Iris pigment epithelial cell (primary cell): ENCODE measurements at regions not wholly inside any gene's neighbourhood (a gene's known extent, or its start where the extent isn't known, plus 50 kb on each side); places are given as distances from the start of the nearest gene placed in this dataset.

Experiments
- DNase-seq: peaks from one replicate; pipeline ENCODE4 v3.0.0-alpha.2; 2011; ENCODE audit warnings: low read depth

DNA sequence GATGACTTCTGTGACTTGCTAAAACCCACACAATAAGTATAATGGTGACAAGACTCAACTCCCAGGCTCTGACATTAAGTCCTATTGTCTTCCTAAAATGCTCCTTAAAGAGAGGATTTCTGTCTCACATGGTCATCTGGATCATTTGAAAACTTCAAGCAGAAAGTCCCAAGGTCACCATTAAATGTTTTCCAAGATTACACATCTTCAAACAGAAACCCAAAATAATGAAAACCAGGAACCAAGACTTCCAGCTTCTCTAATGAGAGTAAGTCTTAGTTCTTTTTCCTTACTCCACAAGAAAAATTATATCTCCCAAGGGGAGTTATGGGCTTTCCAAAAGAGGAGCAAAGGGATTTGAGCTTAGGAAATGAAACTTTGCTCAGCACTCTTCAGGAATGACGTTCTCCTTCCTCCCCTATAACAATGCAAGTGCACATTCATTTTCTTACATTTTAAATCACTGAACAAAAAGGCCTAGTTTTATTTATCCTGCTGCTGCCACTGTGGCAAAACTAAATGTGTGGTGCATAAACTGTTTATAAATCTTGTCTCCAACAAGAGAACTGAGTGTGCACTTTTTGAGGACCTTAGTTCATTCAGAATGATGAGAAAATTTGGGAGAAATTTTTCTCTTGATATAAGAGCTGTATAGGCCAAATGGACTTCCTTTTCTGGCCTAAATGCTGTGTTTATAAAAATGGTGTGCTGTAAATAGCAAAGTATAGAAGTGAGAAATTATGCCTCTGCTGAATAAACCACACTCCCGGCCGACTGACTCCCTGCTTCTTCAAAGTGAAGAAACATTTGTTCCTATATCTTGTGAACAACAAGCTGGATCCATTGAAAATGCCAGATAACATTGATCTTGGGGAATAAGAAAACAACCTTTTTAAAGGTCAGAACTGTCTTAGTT is 148.4 kb upstream of the PLEKHG7 start:
- DNase-seq, result no peak

DNA sequence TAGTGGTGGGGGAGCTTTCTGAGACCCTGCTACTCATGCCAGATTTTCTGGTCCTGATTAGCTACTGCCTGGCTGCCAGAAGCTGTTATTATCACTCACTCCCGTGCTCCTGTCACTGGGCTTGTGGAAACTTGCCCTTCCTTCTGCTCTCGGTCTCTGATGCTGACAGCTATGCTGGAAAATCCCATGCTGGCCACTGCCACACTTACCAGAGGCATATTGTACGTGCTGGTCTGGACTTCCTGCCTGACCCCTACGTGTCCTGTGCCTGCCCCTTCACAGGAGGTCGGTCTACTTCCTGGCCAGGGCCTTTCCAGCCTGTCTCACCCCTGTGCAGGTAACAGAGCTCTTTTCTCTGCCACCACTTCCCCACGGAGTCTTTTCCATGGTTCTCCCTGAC is 149.4 kb upstream of the PLEKHG7 start:
- no peak for DNase-seq

DNA sequence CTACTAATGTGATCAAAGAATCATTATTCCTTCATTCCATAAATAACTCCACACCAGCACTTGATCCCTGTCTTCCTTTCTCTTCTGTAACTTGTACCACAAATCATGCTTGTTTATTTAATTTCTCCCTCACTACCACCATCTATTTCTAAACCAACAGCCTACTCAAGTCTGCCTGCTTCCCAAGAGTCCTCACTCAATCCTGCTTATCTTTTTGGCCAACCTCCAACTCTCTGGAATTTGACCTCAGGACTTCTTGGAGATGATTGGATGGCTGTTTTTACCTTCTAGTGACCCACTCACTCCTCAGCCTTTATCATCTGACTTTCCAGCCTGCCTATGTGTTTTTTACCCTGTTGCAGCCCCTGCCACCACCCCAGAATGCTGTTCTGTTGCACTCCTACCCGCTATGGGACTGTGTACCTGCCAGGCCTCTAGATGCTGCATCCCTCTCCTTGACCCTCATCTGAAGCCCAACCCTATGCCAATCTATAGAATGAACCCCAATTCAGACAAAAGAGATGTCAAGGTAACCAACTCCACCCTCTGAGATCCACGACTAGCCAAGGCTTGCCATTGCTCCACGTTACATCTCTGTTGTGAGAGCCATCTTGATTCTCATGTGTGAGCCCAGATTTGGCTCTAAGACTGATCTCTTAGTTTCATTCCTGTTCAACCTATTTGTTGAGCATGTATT is 150.2 kb upstream of the PLEKHG7 start:
- DNase-seq, result peak; percentile 59

DNA sequence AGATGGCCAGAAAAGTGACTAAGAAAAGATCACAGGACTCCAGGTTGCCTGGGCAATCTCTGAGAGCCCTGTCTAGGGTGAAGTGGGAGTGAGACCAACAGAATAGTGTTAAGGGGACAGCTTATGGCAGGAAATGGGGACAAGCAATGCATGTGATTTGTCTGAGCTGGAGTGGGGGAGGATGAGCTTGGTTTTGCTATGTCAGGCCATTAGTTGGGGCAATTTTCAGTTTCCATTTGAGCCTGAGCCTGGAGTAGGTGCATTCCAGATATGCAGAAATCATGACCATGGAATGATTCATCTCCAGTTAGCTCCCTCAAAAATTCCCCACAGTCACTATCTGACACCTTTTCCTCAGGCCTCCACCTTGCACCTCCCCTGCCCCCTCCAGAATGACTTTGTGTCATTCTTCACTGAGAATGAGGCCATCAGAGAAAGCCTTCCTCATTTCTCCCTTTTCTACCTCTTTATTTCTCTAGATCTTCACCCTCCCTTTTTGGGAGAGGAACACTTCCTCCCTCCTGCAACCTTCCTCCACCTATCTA is 150.9 kb upstream of the PLEKHG7 start:
- peak; percentile 78 for DNase-seq

DNA sequence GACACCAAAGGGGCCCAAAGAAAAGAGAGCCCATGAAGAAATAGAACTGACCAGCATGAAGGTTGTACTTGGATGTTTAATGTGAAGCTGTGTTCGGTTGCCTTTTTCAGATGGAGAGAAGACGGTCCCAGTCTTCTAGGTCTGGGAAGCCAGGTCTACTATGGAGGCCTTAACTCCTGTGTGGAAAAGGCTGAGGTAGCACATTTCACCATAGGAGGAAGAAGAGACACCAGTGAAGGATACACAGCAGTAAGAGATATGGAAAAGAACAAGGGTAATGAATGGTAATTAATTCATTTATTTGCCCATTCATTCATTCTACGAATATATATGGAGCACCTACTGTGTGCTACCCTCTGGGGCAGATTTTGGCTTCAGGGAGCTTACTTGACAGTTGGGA is 151.6 kb upstream of the PLEKHG7 start:
- no peak for DNase-seq

DNA sequence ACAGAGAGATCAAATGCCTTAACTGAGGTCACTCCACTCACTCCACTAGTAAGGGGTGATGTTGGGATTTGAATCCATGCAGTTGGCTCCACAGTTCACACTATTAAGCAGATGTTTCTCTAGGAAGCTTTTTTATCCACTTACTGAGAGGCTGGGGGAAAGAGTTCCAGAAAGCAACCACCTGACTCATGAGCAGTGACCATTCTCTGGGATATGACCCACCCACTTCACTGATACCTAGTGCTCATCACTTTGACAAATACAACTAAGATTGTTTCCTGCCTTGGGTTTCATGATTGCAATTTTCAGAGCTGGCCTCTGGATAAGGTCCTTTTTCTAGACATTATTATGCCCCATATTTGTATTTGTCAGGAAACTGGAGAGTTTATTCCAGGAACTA is 152.1 kb upstream of the PLEKHG7 start:
- no peak for DNase-seq

DNA sequence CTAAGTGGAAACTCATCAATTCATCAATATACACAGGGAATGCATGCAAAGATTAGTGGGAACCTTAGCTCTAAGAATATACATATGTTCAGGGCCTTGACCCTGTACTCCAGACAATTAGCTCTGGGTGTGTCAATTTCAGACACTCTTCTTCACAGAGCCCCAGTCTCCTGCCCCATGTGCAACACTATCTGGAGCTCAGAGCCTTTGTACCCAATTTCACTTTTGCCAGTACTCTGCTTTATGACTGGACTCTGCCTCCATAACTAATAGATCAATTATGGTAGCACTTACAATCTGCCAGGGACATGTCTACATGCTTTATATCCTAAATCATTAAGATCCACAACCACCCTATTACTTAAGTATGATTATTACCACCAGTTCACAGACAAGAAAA is 152.5 kb upstream of the PLEKHG7 start:
- no peak for DNase-seq

DNA sequence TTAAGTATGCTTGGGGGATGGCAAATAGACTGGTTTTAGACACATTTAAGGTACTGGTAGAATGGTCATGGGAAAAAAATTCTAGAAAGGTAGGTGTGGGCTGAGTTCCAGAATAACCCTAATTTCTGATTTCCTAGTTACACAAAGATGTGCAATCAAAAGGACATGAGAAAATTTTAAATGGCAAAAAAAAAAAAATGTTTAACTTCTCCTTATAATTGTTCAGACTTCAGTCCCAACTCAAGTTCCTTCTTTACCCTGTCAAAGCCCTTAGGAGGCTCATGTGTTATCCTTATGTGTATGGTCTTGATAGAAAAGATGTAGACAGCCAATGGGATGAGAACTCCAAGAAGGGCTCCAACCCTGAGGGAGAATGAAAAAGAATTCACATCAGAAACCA is 153.3 kb upstream of the PLEKHG7 start:
- no peak for DNase-seq

DNA sequence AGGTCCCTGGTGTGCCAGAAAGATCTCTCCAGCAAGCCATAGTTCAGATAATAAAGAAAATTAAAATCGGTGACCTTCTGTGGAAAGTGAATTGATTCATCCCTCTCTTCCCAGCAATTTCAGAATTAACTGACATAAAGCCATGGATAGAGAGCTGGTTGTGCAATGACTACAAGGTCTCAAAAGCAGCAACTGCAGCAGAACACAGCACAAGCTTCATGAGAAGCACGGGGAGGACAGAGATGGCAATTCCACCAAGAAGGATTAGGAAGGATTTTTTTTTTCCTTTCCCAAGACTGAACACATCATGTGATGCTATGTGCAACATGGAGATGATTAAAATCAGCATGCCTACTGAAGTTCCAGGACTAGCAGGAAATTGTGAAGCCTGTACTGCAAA is 154.9 kb upstream of the PLEKHG7 start:
- DNase-seq, result no peak

DNA sequence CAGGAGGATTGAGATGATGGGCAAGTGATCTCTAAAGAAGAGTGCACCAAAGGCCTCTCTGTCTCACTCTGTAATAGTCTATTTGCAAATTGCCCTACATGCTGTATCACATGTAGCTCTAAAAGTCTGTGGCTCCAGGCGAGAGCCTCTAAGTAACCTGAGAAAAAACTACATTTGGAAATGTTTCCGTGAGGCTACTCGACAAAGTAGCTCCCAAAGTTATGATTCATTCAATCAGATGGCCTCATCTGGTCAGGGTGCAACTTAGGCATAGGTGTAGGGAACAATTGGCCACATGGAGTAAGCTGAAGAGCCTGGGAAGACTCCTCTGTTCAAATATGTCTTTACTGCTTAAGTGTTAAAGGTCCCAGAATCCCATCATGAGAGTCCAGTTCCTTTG is 155.4 kb upstream of the PLEKHG7 start:
- no peak for DNase-seq

DNA sequence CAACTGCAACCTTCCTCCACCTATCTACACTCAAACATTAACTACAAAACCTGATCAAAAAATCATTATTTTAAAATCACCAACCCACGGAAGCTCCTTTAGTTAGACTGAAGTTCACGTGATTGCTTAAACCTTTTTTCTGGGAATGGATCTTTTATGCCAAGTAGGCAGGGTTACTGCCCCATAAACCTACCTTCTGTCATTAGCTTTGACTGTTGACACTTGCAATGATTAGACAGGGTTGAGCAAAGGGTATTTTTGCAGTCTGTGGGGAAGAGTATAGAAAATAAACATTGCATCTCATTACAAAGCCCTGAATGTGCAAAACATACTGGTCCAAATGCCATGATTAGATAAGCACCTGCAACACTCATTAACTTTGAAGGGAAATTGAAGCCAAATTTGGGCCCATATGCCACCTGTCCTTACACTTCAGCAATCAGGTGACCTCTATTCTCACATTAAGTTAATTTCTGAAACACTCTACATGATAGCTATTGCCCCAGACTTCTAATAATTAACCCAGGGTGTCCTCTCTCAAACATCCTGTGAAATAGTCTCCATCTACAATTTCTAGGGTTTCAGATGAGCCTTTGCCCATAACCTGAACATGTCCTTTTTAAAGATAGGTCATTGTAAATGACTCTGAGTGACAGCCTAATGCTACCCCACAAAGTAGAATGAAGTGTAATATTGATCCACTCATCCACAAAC is 156.0 kb upstream of the PLEKHG7 start:
- DNase-seq, result no peak

DNA sequence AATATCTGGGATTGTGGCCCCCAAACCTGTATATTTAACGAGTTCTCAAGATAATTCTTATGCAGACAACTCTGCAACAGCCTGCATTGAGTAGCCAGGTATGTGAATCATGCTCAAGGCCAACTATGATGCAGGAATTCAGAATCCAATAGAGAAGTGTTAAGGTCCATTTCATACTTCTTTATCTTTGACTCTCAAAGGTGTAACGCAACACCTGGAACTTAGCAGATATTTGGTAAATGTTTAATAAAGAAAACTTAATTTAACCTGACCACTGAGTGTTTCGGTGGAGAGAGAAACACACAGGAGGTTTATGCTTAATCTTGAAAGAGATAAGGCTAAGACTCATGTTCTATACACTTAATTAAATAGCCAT is 156.5 kb upstream of the PLEKHG7 start:
- no peak for DNase-seq

DNA sequence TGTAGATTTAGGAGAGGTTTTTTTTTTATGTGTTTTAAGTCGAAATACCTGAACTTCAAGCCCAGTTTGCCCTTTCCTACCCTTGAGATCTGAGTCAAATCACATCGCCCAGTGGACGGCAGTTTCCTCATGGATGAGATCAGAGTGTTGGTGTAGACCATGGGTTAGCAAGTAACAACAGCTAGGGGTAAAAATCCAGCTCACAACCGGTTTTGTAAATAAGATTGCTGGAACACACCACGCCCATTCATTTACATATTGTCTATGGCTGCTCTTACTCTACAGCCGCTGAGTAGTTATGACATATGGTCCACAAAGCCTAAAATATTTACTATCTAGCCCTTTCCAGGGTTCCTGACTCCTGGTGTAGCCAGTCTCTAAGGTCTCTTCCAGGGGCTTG is 158.5 kb upstream of the PLEKHG7 start:
- DNase-seq, result no peak

DNA sequence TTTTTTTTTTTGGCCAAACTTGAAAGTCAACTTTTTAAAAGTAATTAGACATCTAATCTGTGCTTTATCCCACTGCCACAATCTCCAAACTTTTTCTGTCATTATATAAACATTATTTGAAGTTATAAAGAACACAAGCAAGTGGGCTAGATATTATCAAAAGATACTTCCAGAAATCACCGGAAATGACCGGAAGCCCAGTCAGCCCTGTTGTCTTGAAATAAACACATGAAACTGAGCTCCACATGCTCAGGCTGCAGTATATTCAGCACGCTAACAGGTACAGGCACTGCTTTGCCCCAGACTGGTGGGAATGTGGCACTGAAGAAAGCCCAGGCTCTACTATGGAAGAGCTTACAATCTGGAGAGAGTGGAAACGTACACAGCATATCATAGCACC is 158.9 kb upstream of the PLEKHG7 start:
- no peak for DNase-seq

DNA sequence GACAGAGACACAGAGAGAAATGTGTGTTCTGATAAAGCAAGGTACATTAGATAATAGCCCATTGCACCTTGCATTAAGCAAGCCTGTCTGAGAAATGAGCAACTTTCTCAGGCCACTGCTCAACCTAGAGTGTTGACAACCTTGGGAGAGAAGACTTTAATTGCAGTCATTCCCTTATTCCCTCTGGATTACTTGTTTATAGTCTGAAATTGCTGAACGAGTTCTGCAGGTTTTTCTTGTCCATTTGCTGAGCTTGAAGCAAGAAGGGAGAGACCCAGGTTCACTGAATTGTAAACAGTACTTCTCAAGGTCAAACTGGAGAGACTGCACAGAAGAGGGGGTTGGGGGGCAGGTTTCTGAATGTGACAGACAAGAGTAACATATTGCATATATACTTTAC is 159.4 kb upstream of the PLEKHG7 start:
- DNase-seq, result no peak

DNA sequence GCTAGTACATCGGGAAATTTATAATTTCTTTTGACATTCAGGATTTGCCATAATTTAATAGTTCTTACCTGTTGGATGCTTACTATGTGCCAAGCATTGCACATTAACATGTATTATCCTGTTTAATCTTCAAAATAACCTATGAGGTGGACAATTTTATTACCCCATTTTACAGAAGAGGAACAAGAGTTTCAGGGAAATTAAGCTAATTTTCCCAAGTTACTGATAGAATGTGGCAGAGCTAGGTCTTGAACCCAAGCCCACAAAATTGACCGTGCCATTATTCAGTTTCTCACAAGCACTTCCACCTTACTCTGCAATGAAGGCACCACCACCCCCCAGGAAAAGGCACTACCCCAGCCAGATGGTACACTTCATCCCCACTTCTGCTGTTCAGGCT is 161.1 kb upstream of the PLEKHG7 start:
- no peak for DNase-seq

DNA sequence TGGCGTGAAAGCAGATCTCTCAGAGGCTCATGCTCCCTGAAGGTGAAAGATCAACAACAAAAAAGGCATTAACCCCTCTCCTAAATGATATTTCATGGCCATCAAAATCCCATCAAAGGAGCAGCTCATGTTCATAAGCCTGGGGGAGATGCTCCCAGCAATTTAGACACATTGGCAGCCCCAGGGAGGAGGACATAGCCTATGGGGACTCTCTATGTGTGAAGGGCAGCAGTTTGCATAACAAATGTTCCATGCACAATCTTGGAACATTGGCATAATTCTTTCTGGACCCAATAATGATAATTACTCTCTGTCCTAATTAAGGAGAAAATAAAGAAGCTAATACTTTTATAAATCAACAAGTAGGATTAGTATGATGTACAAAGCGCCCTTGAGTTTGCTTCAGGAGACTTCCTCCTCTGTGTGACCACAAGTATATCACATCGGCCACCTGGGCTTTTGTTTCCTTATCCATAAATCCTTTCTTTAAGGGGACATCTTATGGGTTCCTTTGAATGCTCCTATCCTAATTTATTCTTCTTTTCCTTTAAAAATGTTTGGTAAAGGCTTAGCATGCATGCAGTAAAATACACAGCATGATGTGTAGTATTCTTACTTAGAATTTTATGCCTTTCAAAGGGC is 161.9 kb upstream of the PLEKHG7 start:
- no peak for DNase-seq

DNA sequence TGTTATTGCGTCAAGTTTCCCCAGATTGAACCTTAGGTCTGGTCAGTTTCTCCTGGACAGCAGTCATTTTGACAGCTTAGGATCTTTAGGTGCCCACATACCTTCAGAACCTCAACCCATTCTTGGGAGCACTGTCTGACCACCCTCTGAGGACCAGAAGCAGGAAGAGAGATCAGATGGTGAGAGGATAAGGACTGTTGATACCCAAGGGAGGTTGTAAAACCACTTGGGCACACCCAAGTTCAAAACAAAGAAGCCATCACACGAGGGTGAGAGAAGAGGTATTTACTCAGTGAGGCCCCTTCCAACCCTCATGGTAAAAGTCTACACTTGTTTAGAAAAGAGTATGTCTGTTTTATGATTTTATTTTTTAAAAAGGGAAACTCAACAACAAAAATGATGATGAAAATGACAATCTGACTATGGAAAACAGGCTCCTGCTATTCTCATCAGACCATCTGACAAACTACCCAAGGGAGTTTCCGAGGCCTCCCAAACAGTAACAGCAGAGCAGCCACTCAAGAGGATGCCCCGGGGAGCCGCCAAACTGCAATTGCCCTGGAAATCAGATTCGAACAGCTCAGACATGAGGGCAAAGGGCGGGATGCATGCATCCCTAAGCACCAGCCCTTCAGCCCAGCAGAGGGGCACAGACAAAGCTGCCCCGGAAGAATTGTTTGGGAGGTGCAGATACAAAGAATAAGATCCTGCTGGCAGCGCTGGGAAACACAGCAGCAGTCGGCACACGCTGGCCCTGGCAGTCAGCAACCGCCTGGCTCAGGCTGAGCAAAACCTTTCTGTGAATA is 162.6 kb upstream of the PLEKHG7 start:
- no peak for DNase-seq

DNA sequence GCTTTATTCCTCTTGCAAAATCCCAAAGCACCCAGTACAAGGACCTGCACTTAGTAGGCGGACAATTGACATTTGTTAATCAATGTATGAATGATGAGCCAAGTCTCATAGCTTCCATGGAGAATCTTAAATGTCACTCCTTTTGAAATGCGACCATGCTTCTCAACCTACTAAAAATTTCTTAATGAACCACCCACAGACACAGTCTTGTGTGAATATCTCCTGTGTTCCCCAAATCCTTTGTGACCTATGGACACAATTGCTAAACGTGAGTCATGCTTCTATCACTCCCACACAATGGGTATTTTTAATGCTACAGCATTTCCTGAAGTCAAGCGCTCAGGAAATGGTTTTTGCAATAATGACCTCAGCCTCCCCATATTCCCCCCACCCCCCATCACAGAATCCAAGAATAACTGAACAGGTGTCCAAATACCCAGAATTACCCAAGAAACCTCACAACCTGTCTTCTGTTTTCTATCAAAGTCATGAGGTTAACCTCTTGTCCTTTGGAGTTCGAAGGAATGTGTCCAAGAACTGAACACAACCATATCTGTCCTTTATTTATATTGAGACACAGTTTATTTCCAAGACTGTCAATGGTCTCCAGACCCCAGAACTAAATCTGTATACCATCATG is 163.6 kb upstream of the PLEKHG7 start:
- DNase-seq, result peak; percentile 88

DNA sequence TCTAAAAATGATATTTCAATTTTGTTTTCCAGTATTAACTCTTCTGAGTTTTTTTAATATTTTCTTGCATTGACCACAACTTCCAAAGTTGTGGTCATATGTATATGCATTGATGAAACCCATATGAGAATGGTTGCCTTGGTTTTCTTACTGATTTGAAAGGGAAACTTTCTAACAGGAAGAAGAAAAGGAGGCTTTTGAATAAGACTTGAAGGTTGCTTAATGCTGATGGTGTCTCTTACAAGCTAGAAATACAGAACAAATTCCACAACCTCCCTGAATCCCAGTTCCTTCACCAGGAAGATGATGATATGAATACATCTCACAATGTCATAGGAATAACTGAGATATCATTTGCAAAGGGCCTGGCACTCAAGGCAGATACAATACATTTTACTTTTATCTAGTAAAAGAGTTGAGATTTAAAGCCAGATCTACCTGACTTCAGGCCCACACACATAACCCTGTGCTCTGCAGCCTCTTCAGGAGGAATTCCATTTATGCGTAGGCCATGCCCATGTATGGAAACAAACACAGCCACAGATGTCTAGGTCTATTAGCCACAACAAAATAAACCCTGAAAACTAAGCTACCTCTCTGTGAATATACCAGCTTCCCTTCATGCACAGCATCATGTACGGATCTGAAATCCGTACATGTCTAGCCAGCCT is 165.4 kb upstream of the PLEKHG7 start:
- peak; percentile 25 for DNase-seq
